WTC11 (cell line): ENCODE measurements at regions not wholly inside any gene's neighbourhood (a gene's known extent, or its start where the extent isn't known, plus 50 kb on each side); places are given as distances from the start of the nearest gene placed in this dataset.

Experiments
- CTCF ChIP-seq: fragments of 200-600 bp; IDR thresholded peaks from 2 replicates; pipeline ENCODE4 v1.8.0; 2022; ENCODE audit warnings: antibody characterized with exemption
- FOXJ3 ChIP-seq: sonication (generic); formaldehyde crosslinking; IDR thresholded peaks from 2 replicates; pipeline ENCODE4 v1.9.0; 2021; ENCODE audit warnings: missing genetic modification reagents, mild to moderate bottlenecking, borderline replicate concordance
- IRF2 ChIP-seq: sonication (generic); formaldehyde crosslinking; IDR thresholded peaks from 2 replicates; pipeline ENCODE4 v1.8.0; 2022; ENCODE audit warnings: low read depth, missing genetic modification reagents, borderline replicate concordance
- NFYB ChIP-seq: sonication (generic); formaldehyde crosslinking; conservative IDR thresholded peaks from 2 replicates; pipeline ENCODE4 v1.8.0; 2022; ENCODE audit warnings: low read depth, missing genetic modification reagents
- TF ChIP-seq, protein P1 (sequence below): sonication (generic); formaldehyde crosslinking; IDR thresholded peaks from 2 replicates; pipeline ENCODE4 v1.8.1; 2022; ENCODE audit warnings: low read depth, missing genetic modification reagents, borderline replicate concordance

DNA sequence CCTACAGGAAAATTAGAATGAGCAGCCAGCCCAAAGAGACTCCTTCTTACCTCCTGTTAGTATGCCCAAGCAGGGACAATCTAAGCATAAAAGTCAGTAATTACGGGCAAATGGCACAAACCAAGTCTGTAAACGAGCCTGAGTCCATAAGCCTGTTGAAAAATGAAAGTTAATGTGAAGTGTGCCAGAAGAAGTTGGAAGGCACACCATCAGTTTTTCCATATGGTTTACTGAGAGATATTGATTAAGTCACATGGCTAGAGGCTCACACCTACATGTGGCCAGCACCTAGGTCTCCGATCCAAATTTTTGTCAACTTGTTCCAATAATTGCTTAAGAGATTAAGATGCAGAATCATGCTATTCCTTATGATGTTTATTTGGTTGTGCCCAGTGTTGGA lies 242.4 kb upstream of the CSF3R start:
- no peak for TF ChIP-seq FOXJ3 (CRISPR knock-in tag)
- TF ChIP-seq NFYB (CRISPR knock-in tag), result no peak
- no peak for TF ChIP-seq CTCF
- TF ChIP-seq IRF2, result no peak
- TF ChIP-seq, protein P1, sequence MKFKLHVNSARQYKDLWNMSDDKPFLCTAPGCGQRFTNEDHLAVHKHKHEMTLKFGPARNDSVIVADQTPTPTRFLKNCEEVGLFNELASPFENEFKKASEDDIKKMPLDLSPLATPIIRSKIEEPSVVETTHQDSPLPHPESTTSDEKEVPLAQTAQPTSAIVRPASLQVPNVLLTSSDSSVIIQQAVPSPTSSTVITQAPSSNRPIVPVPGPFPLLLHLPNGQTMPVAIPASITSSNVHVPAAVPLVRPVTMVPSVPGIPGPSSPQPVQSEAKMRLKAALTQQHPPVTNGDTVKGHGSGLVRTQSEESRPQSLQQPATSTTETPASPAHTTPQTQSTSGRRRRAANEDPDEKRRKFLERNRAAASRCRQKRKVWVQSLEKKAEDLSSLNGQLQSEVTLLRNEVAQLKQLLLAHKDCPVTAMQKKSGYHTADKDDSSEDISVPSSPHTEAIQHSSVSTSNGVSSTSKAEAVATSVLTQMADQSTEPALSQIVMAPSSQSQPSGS (CRISPR knock-in tag), result no peak
